GM18517 (cell line): ENCODE measurements at regions not wholly inside any gene's neighbourhood (a gene's known extent, or its start where the extent isn't known, plus 50 kb on each side); places are given as distances from the start of the nearest gene placed in this dataset.
"Not testable (repeated sequence)": the region's sequence is repeated elsewhere in the genome, so short reads cannot be mapped to it uniquely, and the experiment has no call there.

Source experiments
- ATAC-seq: cut with Tn5 transposase; IDR thresholded peaks from one replicate; pipeline ENCODE4 v1.9.1; 2021; ENCODE audit warnings: mild to moderate bottlenecking, moderate library complexity; ENCODE audit not compliant: unreplicated experiment

DNA sequence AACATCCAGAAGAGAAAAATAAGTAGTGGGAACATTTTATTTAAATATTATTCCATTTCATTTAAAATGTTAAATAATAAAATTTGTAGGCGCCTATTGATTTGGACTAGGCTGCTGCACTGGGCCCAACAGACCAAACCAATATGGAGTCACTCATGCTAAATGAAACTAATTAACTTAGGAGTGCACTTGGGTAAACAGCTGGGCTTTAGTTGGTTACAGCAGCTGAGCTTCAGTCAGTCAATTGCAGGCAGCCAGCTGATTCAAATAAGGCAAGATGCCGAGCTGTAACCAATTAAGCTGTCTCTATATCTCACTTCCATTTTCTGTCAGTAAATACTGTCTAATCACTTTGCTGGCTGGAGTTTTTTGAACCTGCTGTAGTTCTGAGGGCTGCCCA, 102.1 kb upstream of the WDR11 start:
- ATAC-seq: no peak

DNA sequence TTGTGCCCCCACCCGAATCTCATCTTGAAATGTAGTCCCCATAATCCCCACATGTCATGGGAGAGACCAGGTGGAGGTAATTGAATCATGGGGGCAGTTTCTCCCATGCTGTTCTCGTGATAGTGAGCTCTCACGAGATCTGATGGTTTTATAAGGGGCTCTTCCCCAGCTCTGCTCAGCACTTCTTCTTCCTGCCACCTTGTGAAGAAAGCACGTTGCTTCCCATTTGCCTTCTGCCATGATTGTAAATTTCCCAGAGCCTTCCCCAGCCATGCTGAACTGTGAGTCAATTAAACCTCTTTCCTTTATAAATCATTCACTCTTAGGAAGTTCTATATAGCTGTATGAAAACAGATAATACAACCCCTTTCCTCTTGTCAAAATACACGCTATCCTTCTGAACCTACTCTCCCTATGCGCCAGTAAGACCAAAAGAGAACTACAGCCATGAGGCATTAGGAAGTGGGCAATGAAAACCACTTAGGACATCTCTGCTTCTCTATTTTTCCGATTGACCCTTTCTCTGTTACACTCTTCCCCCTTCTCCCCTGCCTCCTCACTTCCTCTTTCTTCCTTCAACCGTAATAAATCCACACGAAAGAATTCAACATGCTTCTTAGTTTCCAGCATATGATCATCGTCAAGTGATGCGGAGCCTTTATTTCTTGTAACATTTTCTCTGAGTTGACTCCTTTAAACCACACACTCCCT, 101.2 kb upstream of the WDR11 start:
- ATAC-seq: no peak

DNA sequence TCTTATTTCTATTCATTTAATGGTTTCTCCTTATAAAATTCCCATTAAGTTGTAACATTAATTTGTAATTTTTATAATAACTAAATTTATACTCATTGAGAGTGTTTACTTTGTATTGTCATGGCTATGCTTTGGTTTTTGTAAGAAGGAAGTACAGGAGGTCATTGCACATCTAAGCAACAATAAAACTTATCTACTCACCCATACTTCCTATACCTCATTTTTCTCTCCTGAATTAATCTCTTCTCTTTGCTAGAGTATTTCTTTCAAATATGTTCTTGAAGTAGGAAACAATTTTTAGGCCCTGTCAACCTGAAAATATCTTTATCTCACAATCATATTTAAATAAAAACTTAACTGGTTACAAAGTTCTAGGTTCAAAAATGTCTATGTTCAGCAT, 95.4 kb upstream of the WDR11 start:
- ATAC-seq: no peak

DNA sequence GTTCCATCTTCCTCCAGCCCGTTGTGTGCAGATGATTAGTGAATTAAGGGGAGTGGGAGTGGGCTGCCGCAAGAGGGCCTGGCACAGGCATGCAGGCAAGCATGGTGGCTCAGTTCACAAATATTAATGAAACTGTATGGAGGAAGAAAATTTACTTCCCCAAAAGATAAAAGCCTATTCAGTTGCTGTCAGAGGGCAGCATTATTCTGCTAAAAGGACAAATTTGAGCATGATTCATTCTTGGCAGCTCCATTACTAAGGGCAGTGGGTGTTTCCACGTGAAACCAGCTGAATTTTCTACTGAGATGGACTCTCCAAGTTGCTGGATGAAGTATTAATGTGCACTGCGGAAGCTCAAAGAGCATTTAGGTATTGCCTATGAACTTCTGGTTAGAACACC, 90.9 kb upstream of the WDR11 start:
- ATAC-seq: no peak

GRCh38 chr10:120761951-120762350, 89.2 kb upstream of the WDR11 start:
- no peak for ATAC-seq

- no peak for ATAC-seq
Measured at GRCh38 chr10:120765226-120765803, 85.8 kb upstream of the WDR11 start.

DNA sequence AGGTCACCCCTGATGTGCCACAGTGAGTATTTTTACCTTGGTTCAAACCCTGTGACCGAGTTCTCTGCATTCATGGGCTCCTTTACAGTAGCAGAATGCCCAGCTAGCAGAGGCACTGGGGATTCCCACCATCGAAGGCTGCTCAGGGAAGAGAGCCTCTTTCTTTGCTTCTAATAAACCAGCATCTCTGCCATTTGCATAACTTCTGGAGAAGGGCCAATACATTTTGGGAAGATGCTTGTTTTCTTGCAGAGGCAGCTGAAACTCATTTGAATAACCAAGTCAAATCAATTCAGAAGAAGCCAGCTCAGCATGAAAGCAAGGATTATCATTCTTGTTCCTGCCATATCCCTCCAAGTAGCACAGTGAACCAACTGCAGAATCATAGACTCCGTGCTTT, 82.9 kb upstream of the WDR11 start:
- no peak for ATAC-seq

DNA sequence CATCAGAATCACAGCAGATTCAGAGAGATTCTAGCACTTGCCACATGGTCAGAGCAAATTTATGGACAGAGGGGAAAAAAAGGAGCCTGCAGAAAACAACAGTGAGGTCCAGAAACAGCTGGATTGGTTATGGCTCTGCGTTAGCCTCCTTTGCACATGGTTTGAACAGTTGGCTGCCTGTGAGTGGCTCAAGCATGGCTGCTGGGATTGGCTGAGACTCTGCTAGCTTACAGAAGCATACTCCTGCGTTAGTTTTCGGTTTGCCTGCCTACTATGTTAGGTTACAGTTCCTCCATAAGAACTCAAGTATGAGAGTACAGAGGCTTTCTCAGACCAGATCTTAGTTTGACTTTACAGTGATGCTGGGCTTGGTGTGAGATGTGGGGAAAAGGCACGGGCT, 80.7 kb upstream of the WDR11 start:
- no peak for ATAC-seq

- no peak for ATAC-seq
Measured at GRCh38 chr10:120776442-120776841, 74.7 kb upstream of the WDR11 start.

GRCh38 chr10:120782336-120782735, 68.8 kb upstream of the WDR11 start:
- ATAC-seq: no peak

DNA sequence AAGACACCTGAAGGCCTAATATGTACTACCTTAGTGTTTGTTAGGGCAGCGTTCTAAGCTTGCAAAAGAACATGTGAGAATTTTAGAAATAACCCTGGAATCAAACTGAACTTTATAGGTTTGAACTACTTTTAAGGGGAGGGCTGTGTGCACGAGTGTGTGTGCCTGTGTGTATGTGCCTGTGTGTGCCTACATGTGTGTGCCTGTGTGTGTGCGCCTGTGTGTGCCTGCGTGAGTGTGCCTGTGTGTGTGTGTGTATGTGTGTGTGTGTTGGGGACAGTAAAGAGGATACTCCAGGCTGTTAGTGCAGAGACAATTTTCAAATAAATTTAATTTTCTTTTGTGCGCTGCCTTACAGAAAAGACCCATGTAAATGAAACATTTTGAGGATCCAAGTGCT, 68.1 kb upstream of the WDR11 start:
- no peak for ATAC-seq

DNA sequence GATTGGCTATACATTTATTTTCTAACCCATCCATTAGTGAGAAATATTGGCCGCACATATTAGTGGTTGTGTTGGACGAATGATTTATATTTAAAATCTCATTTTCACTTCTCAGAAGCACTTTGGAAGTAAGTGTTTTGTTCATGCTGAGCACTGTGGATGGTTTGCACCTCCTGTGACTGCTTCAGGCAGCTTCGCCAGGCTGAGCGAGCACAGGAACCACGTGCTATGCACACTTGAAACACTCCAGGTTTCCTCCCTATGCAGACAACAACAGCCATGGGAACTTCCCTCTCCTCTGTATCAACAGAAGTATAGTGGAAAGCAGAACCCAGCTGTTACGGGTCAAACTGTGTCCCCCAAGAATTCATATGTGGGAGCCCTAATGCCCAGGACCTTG, 67.3 kb upstream of the WDR11 start:
- ATAC-seq: no peak

GRCh38 chr10:120788771-120789170, 62.4 kb upstream of the WDR11 start:
- ATAC-seq: no peak

DNA sequence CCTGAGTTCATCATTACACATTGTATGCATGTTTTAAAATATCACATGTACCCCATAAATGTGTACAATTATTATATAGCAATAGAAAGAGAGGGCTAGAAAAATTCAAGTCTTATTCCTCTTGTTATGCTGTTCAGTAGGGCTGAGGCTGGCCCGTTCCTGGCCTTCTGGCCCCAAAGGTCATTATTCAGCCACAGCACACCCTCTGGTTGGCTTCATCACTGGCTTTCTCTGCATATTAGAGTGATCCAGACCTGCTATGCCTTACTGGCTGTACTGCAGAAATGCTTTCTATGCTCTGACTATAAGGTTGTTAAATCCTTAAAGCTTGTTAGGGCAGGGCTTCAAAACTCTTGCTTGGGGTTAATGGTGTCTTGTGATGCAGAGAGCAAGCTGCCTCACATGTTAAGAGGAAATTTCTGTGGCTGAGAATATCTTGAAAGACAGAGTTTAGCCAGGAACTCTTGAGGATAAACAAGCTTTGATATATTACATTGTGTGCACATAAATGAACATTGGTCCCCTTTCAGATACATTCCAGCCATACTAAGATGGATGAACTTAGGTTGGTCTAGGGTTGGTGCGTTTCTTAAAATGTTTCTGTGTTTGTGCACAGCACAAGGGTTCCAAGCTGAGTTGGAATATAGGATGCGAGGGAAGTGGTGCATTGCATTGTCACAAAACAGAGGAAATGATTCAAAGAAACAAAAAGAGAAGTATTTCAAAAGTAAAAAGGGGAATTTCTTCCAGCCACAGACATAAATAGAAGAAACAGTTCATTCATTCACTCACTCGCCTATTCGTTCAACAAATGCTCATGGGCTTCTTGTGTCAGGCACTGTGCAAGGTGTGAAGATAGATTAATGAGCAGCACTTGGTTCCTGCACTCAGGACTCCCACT, 61.6 kb upstream of the WDR11 start:
- no peak for ATAC-seq

DNA sequence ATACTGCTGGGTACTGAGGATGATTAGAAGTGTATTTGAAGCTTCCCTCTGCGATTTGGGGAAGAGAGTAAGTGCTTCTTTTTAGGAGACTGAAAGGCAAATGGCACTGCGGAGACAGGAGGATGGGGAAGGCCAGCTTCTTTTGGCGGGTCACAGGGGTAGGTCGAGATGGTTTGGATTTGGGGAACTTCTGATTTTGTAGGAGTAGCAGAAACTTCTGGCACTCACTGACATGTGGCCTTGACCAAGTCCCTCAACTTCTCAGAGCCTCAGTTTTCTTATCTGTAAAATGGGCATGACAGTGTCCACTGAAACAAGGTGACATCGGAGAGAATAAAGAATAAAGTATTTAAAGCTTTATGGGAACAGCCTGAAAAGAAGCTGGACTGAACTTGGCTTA, 59.8 kb upstream of the WDR11 start:
- ATAC-seq: no peak

GRCh38 chr10:120793088-120793487, 58.1 kb upstream of the WDR11 start:
- ATAC-seq: no peak

DNA sequence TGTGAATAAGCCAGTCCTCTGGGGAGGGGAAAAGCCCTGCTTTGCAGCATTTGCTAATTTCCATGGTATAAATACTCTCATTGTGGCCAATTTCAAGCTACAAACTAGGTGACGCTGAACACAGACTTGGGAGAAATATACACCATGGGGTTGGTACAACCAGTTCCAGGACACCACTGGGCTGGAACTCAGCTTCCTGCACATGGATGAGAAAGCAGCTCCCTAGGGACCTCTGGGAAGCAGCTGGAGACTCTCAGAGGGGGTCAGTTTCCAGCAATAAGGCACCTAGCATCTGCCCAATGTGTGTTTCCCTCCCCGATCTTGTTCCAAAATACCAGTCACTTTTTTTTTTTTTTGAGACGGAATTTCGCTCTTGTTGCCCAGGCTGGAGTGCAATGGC, 56.8 kb upstream of the WDR11 start:
- no peak for ATAC-seq

- not testable (repeated sequence) for ATAC-seq
Measured at GRCh38 chr10:120798276-120798675, 52.9 kb upstream of the WDR11 start.

GRCh38 chr10:120799849-120800248, 51.3 kb upstream of the WDR11 start:
- no peak for ATAC-seq

- ATAC-seq: no peak
Measured at GRCh38 chr10:120800528-120801323, 50.4 kb upstream of the WDR11 start.
